ENCODE measurements at regions not wholly inside any gene's neighbourhood (a gene's known extent, or its start where the extent isn't known, plus 50 kb on each side); places are given as distances from the start of the nearest gene placed in this dataset.

DNA sequence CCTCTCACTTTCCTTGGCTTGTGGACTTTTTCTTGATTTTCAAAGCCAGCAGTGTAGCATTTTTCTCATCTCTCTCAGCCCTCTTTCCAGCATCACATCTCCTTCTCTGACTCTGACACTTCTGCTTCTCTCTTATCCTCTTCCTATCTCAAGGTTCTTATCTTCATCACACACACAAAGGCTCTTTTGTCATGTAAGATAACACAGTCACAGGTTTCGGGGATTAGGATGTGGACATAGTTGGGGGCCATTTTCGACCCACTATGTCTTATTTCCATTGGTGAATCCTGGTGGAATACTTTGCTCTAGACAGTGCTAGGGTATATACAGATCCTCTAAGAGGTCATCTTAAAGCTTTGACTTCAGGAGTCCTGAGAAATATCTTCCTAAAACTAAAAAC is 719.3 kb upstream of the TBX3 start:
- Histone ChIP-seq H4K20me1 (replicated peaks; ENCODE audit: control insufficient read depth, extremely low read depth, insufficient read depth, low read length) (no peaks in the 10 kb centered on the region), H3K79me2 (ENCODE audit: control insufficient read depth, insufficient read depth, low read length) (no peaks in the 10 kb centered on the region), H3K27me3 (ENCODE audit: control insufficient read depth in 2 of 2, insufficient read depth in 2 of 2, low read length in 2 of 2) (no peaks in the 10 kb centered on the region), H3K9me1 (replicated peaks; ENCODE audit: control insufficient read depth, extremely low read depth, insufficient read depth, low read length) (no peaks in the 10 kb centered on the region), H3K9ac (replicated peaks; ENCODE audit: extremely low read depth, insufficient read depth, low read length) (no peak overlapping the region), H3K4me2 (ENCODE audit: insufficient read depth, low read length) (no peak overlapping the region), H3K36me3 (ENCODE audit: control insufficient read depth in 2 of 2, extremely low read depth in 1 of 2, insufficient read depth in 2 of 2, low read length in 2 of 2) (no peaks in the 10 kb centered on the region), H3K9me3 (replicated peaks; ENCODE audit: control insufficient read depth, insufficient read depth, low read length) (no peaks in the 10 kb centered on the region), H3K27ac (ENCODE audit: insufficient read depth, low read depth, low read length) (no peak overlapping the region), H3K4me1 (ENCODE audit: control insufficient read depth, extremely low read depth, insufficient read depth, low read length) (no peaks in the 10 kb centered on the region), H3K4me3 (replicated peaks in 1 of 3; ENCODE audit: insufficient read depth in 1 of 3, low read depth in 1 of 3, low read length in 3 of 3) (no peak overlapping the region), H2AFZ (ENCODE audit: low read depth, low read length) (no peak overlapping the region)
- no TSS peak for BruUV-seq (replicated peaks)
- POLR2A ChIA-PET = no interaction called here
- FAIRE-seq (no peak), DNase-seq (ENCODE audit: low read depth, low spot score) (no peak)
- CTCF ChIA-PET = no interaction called here
- intact Hi-C loops (cut with micrococcal nuclease) = no loop called here
- TF ChIP-seq POLR2AphosphoS5 (IDR thresholded peaks at IDR 0.05; ENCODE audit: insufficient read depth, low read depth, low read length) = no peak
- TF ChIP-seq, protein P1, sequence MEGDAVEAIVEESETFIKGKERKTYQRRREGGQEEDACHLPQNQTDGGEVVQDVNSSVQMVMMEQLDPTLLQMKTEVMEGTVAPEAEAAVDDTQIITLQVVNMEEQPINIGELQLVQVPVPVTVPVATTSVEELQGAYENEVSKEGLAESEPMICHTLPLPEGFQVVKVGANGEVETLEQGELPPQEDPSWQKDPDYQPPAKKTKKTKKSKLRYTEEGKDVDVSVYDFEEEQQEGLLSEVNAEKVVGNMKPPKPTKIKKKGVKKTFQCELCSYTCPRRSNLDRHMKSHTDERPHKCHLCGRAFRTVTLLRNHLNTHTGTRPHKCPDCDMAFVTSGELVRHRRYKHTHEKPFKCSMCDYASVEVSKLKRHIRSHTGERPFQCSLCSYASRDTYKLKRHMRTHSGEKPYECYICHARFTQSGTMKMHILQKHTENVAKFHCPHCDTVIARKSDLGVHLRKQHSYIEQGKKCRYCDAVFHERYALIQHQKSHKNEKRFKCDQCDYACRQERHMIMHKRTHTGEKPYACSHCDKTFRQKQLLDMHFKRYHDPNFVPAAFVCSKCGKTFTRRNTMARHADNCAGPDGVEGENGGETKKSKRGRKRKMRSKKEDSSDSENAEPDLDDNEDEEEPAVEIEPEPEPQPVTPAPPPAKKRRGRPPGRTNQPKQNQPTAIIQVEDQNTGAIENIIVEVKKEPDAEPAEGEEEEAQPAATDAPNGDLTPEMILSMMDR (IDR thresholded peaks at IDR 0.05; ENCODE audit: extremely low read depth in 1 of 2, insufficient read depth in 1 of 2, low read depth in 1 of 2, low read length in 2 of 2) = no peak
- TF ChIP-seq FOS (IDR thresholded peaks at IDR 0.05; ENCODE audit: borderline replicate concordance, insufficient read depth, low read length) = no peak
- no peak for TF ChIP-seq JUN (IDR thresholded peaks at IDR 0.05; ENCODE audit: borderline replicate concordance, insufficient read depth, insufficient read length, low read depth)
- TF ChIP-seq GATA2 (IDR thresholded peaks at IDR 0.05; ENCODE audit: insufficient read depth, insufficient read length, low read depth, low read length) = no peak
- TF ChIP-seq POLR2A (IDR thresholded peaks at IDR 0.05; ENCODE audit: low read depth, low read length) = no peak
- no peak for TF ChIP-seq MYC (IDR thresholded peaks at IDR 0.05; ENCODE audit: low read depth, low read length)
- TF ChIP-seq, protein P2, sequence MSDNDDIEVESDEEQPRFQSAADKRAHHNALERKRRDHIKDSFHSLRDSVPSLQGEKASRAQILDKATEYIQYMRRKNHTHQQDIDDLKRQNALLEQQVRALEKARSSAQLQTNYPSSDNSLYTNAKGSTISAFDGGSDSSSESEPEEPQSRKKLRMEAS (IDR thresholded peaks at IDR 0.05; ENCODE audit: insufficient read depth, insufficient read length) = no peak
- no peak for TF ChIP-seq EZH2 (IDR thresholded peaks at IDR 0.05; ENCODE audit: borderline replicate concordance, low read depth, low read length, severe bottlenecking)
- dilution Hi-C loops (cut with MboI; ENCODE audit: extremely low pct_ligation_motif_present, low sequenced_read_pairs) = no loop called here

Data from endothelial cell of umbilical vein (primary cell).